ENCODE measurements at regions not wholly inside any gene's neighbourhood (a gene's known extent, or its start where the extent isn't known, plus 50 kb on each side); places are given as distances from the start of the nearest gene placed in this dataset.

- H3K27ac ChIP-seq (ENCODE audit: low read length) = no peak overlapping the region
- POLR2A ChIA-PET (ENCODE audit: unreplicated experiment) = no interaction called here
- ATAC-seq = no peak
Observed at GRCh38 chr14:61213191-61213621, 67.9 kb downstream of the TMEM30B start.

GRCh38 chr14:61212546-61212945 lies 68.6 kb downstream of the TMEM30B start:
- no peaks in the 10 kb centered on the region for H3K9me3 ChIP-seq (ENCODE audit: low read length)
- H3K9me2 ChIP-seq (replicated peaks; ENCODE audit: low read length) = no peaks in the 10 kb centered on the region
- no peaks in the 10 kb centered on the region for H3K79me2 ChIP-seq (ENCODE audit: low read length)
- no peak overlapping the region for H3K4me2 ChIP-seq (ENCODE audit: low read length)
- no peak overlapping the region for H3K27ac ChIP-seq (ENCODE audit: low read length)
- no peak overlapping the region for H2AFZ ChIP-seq (ENCODE audit: low read length)
- no peak overlapping the region for H3K9ac ChIP-seq (ENCODE audit: low read length)
- H3K4me1 ChIP-seq (ENCODE audit: insufficient read depth, low read length) = peaks cover 10% of the 10 kb centered on the region
- ATAC-seq (peak; percentile 31; the same call in 1 of the 2 replicates), DNase-seq (peak; percentile 35)
- no peaks in the 10 kb centered on the region for H3F3A ChIP-seq (ENCODE audit: low read length, unreplicated experiment)
- CTCF ChIA-PET = no interaction called here
- POLR2A ChIA-PET (ENCODE audit: unreplicated experiment) = no interaction called here
- BruUV-seq (replicated peaks) = no TSS peak
- intact Hi-C loops (cut with micrococcal nuclease) = no loop called here
- no peak overlapping the region for H3K4me3 ChIP-seq (ENCODE audit: low read length)
- no peaks in the 10 kb centered on the region for H4K20me1 ChIP-seq (ENCODE audit: low read length)
- H3K36me3 ChIP-seq (ENCODE audit: low read depth, low read length) = no peaks in the 10 kb centered on the region
- TF ChIP-seq CTCF (conservative IDR thresholded peaks at IDR 0.05; ENCODE audit: low read depth, low read length) (no peak), EZH2phosphoT487 (IDR thresholded peaks at IDR 0.05; ENCODE audit: borderline replicate concordance, low read length) (no peak), EZH2 (IDR thresholded peaks at IDR 0.05; ENCODE audit: low read length, unreplicated experiment) (no peak)
- no peaks in the 10 kb centered on the region for H3K27me3 ChIP-seq (ENCODE audit: low read length)

More at GRCh38 chr14:61213191-61213621, 67.9 kb downstream of the TMEM30B start:
- peaks cover 16% of the 10 kb centered on the region for H3K4me1 ChIP-seq (ENCODE audit: insufficient read depth, low read length)
- no peaks in the 10 kb centered on the region for H3K36me3 ChIP-seq (ENCODE audit: low read depth, low read length)
- no peak overlapping the region for H2AFZ ChIP-seq (ENCODE audit: low read length)
- no peaks in the 10 kb centered on the region for H3K9me3 ChIP-seq (ENCODE audit: low read length)
- BruUV-seq (replicated peaks) = no TSS peak
- no peaks in the 10 kb centered on the region for H3F3A ChIP-seq (ENCODE audit: low read length, unreplicated experiment)
- intact Hi-C loops (cut with micrococcal nuclease) = no loop called here
- H4K20me1 ChIP-seq (ENCODE audit: low read length) = no peaks in the 10 kb centered on the region
- no peak for TF ChIP-seq CTCF (conservative IDR thresholded peaks at IDR 0.05; ENCODE audit: low read depth, low read length)
- TF ChIP-seq EZH2phosphoT487 (IDR thresholded peaks at IDR 0.05; ENCODE audit: borderline replicate concordance, low read length) = no peak
- TF ChIP-seq EZH2 (IDR thresholded peaks at IDR 0.05; ENCODE audit: low read length, unreplicated experiment) = no peak
- peak; percentile 59 for DNase-seq
- H3K4me3 ChIP-seq (ENCODE audit: low read length) = no peak overlapping the region
- no peaks in the 10 kb centered on the region for H3K27me3 ChIP-seq (ENCODE audit: low read length)
- no peaks in the 10 kb centered on the region for H3K9me2 ChIP-seq (replicated peaks; ENCODE audit: low read length)
- no peaks in the 10 kb centered on the region for H3K79me2 ChIP-seq (ENCODE audit: low read length)
- CTCF ChIA-PET = no interaction called here
- no peak overlapping the region for H3K4me2 ChIP-seq (ENCODE audit: low read length)
- H3K9ac ChIP-seq (ENCODE audit: low read length) = no peak overlapping the region

GRCh38 chr14:61211476-61212255 lies 69.5 kb downstream of the TMEM30B start:
- Histone ChIP-seq H3K27ac (ENCODE audit: low read length) (no peak overlapping the region), H3K79me2 (ENCODE audit: low read length) (no peaks in the 10 kb centered on the region), H2AFZ (ENCODE audit: low read length) (no peak overlapping the region), H3K36me3 (ENCODE audit: low read depth, low read length) (no peaks in the 10 kb centered on the region), H3K4me2 (ENCODE audit: low read length) (no peak overlapping the region), H3K4me3 (ENCODE audit: low read length) (no peak overlapping the region), H3K4me1 (ENCODE audit: insufficient read depth, low read length) (peaks cover 8% of the 10 kb centered on the region; the same call in 1 of the 2 replicates), H3K9ac (ENCODE audit: low read length) (no peak overlapping the region), H3K9me3 (ENCODE audit: low read length) (no peaks in the 10 kb centered on the region), H3K27me3 (ENCODE audit: low read length) (no peaks in the 10 kb centered on the region), H3F3A (ENCODE audit: low read length, unreplicated experiment) (no peaks in the 10 kb centered on the region), H4K20me1 (ENCODE audit: low read length) (no peaks in the 10 kb centered on the region), H3K9me2 (replicated peaks; ENCODE audit: low read length) (no peaks in the 10 kb centered on the region)
- ChIA-PET CTCF (no interaction called here), POLR2A (ENCODE audit: unreplicated experiment) (no interaction called here)
- BruUV-seq (replicated peaks) = no TSS peak
- TF ChIP-seq EZH2 (IDR thresholded peaks at IDR 0.05; ENCODE audit: low read length, unreplicated experiment) (no peak), EZH2phosphoT487 (IDR thresholded peaks at IDR 0.05; ENCODE audit: borderline replicate concordance, low read length) (no peak), CTCF (conservative IDR thresholded peaks at IDR 0.05; ENCODE audit: low read depth, low read length) (no peak)
- intact Hi-C loops (cut with micrococcal nuclease) = no loop called here
- ATAC-seq (no peak), DNase-seq (no peak)

Data from PC-3 (cell line).